SK-N-MC (cell line): ENCODE measurements at regions not wholly inside any gene's neighbourhood (a gene's known extent, or its start where the extent isn't known, plus 50 kb on each side); places are given as distances from the start of the nearest gene placed in this dataset.

Experiments used
- EZH2 ChIP-seq: fragments of 200-600 bp; sonication (generic); IDR thresholded peaks from one replicate; pipeline ENCODE4 v1.6.1; 2017; ENCODE audit warnings: antibody characterized with exemption
- FOXP2 ChIP-seq: optimal IDR thresholded peaks from 2 replicates; pipeline ENCODE3; 2011; ENCODE audit warnings: mild to moderate bottlenecking, moderate library complexity; ENCODE audit not compliant: insufficient read depth; ENCODE audit errors: extremely low read length, control extremely low read depth
- POLR2AphosphoS5 ChIP-seq: IDR thresholded peaks from 2 replicates; pipeline ENCODE4 v1.6.1; 2012; ENCODE audit warnings: mild to moderate bottlenecking, low read depth, low read length, borderline replicate concordance

GRCh38 chr1:168638884-168639283 lies 62.5 kb downstream of the XCL1 start:
- TF ChIP-seq POLR2AphosphoS5 = no peak
- no peak for TF ChIP-seq EZH2
- TF ChIP-seq FOXP2 = no peak
